Heart right ventricle (tissue), 16 donors: ENCODE measurements at regions not wholly inside any gene's neighbourhood (a gene's known extent, or its start where the extent isn't known, plus 50 kb on each side); places are given as distances from the start of the nearest gene placed in this dataset.

ENCODE experiments used
- ATAC-seq, 8 donors: fragments of 200-7000 bp; cut with Tn5 transposase; one replicate each; pipeline ENCODE4 v1.9.1; 2020; ENCODE audit warnings: mild to moderate bottlenecking in 8 of 8, moderate library complexity in 8 of 8, moderate number of reproducible peaks in 1 of 8
- DNase-seq, 2 donors: peaks; one replicate each; pipeline ENCODE4 v3.0.0-alpha.2; 2020
- H3K27ac ChIP-seq, 10 donors: fragments of 200-600 bp; sonication (generic) in 2 of 10; one replicate each; pipeline versions ENCODE4 v1.5.0 to v1.8.0; 2020 to 2022; ENCODE audit warnings: mild to moderate bottlenecking in 3 of 10
- H3K27me3 ChIP-seq, 7 donors: fragments of 200-600 bp; one replicate each; pipeline ENCODE4 v1.8.0; 2021 to 2022; ENCODE audit warnings: mild to moderate bottlenecking in 2 of 7
- H3K36me3 ChIP-seq, 9 donors: fragments of 200-600 bp; sonication (generic) in 1 of 9; one replicate each; pipeline versions ENCODE4 v1.5.0 to v1.8.0; 2020 to 2022; ENCODE audit warnings: mild to moderate bottlenecking in 2 of 9
- H3K4me1 ChIP-seq, 9 donors: fragments of 200-600 bp; sonication (generic) in 1 of 9; one replicate each; pipeline versions ENCODE4 v1.5.0 to v1.8.0; 2020 to 2022; ENCODE audit warnings: mild to moderate bottlenecking in 4 of 9
- H3K4me3 ChIP-seq, 10 donors: fragments of 200-600 bp; sonication (generic) in 2 of 10; one replicate each; pipeline versions ENCODE4 v1.5.0 to v1.8.0; 2020 to 2022; ENCODE audit warnings: mild to moderate bottlenecking in 7 of 10, moderate library complexity in 2 of 10
- H3K9me3 ChIP-seq, 11 donors: fragments of 200-600 bp in 10 of 11; sonication (generic) in 2 of 11; one replicate each; pipeline versions ENCODE4 v1.5.0 to v1.8.0; 2013 to 2022; ENCODE audit warnings: mild to moderate bottlenecking in 2 of 11, control low read depth in 1 of 11, moderate library complexity in 1 of 11
- CTCF ChIP-seq, 9 donors: fragments of 200-600 bp; sonication (generic) in 2 of 9; IDR thresholded peaks; one replicate each; pipeline versions ENCODE4 v1.5.0 to v1.8.0; 2021 to 2022; ENCODE audit warnings: antibody characterized with exemption in 9 of 9, mild to moderate bottlenecking in 5 of 9, moderate library complexity in 1 of 9
- WGBS, 2 donors: extraction: QIAGEN DNeasy Blood & Tissue Kit; methylation state at CpG; one replicate each; pipeline ENCODE4 v1.1.7; 2013; ENCODE audit warnings: inconsistent platforms in 1 of 2; 5-methylcytosine and 5-hydroxymethylcytosine counted together
- intact Hi-C, 10 donors: fragments of 100-400 bp; cut with DNase I; formaldehyde crosslinking; loops; one replicate each; pipeline versions ENCODE4 v1.11.1 to v1.14.2; 2022
- donor health status: Arrhythmogenic right ventricular cardiomyopathy.
- donor health status: ischemic (EF 13 %, LVEDD 7.1; RV severe dilation, severe dysfunction).
- donor health status: healthy with polysubstance abuse.
- donor health status: DM: no; HTN: yes; CAD: no.
- donor health status: DM: no; HTN: no; CAD: no.
- donor health status: ischemic (EF 25% LVEDD 6.9; RV normal size, moderate dysfunction).
- donor health status: ischemic (EF 25% LVEDD 5.7; RV mildly dilated, moderate dysfunction).
- donor health status: healthy.
- donor health status: DM: yes; HTN: yes; CAD: no.
- donor health status: Ischemic cardiomyopathy.
- donor health status: ischemic (EF 35%, LVEDD 5.7; RV mildly dilated, moderate dysfunction).
- donor health status: nonischemic (EF 11% LVEDD 7.7; RV severe dilation, severe dysfunction).
- donor health status: DM: yes; HTN: yes; CAD: no.
- donor health status: PGD.
- donor health status: ischemic (EF 29% LVEDD 5.4; RV normal size, mild dysfunction).
- donor health status: nonischemic (EF 23%, LVEDD 6.1; RV moderate dilation, normal function).

GRCh38 chr2:129189617-129190319, 789.7 kb upstream of the RAB6C start:
- DNase-seq: no peak
- H3K4me1 ChIP-seq: no peaks in the 10 kb centered on the region
- H3K27ac ChIP-seq: no peak overlapping the region
- no peak for TF ChIP-seq CTCF (IDR thresholded peaks at IDR 0.05)
- ATAC-seq: no peak
- intact Hi-C loops: no loop called here
- no peaks in the 10 kb centered on the region for H3K9me3 ChIP-seq
- WGBS, 2 donors: 80 to 86% methylated on average over 10 of the region's 10 CpGs
- no peaks in the 10 kb centered on the region for H3K36me3 ChIP-seq
- H3K27me3 ChIP-seq: peaks cover 0 to 29% (median 9%) of the 10 kb centered on the region in 7 donors
- no peak overlapping the region for H3K4me3 ChIP-seq

- TF ChIP-seq CTCF (IDR thresholded peaks at IDR 0.05): no peak
- WGBS, 2 donors: 93 to 96% methylated on average over 6 of the region's 6 CpGs
- DNase-seq (no peak), ATAC-seq (no peak)
- H3K4me3 ChIP-seq: no peak overlapping the region
- H3K27me3 ChIP-seq: peaks cover 0 to 26% (median 9%) of the 10 kb centered on the region in 7 donors
- H3K27ac ChIP-seq: no peak overlapping the region
- H3K4me1 ChIP-seq: no peaks in the 10 kb centered on the region
- H3K36me3 ChIP-seq: no peaks in the 10 kb centered on the region
- intact Hi-C loops: no loop called here
- no peaks in the 10 kb centered on the region for H3K9me3 ChIP-seq
Observed at GRCh38 chr2:129190494-129190893, 789.0 kb upstream of the RAB6C start.

DNA sequence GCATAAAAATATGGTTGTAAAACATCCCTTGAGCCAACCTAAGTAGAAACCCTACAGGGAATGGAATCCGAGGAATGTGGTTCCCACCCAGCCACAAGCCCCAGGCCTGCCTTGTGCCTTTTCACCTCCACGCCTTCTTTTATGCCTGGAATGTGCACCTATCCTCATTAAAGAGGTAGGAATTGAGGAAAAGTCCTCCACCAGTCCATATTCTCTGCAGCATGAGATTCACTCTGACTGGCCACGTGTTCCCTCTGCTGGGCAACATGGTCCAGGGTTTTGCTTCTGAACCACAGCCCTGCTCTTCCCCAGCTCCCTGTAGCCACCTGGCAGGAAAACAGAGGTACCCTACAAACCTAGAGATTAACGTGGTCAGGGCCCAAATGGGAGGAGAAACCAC, 787.9 kb upstream of the RAB6C start:
- H3K36me3 ChIP-seq: no peaks in the 10 kb centered on the region
- intact Hi-C loops: no loop called here
- H3K4me1 ChIP-seq: no peaks in the 10 kb centered on the region
- no peak for DNase-seq
- ATAC-seq: no peak
- no peak overlapping the region for H3K27ac ChIP-seq
- TF ChIP-seq CTCF (IDR thresholded peaks at IDR 0.05): no peak
- H3K4me3 ChIP-seq: no peak overlapping the region
- 67 to 74% methylated on average over 4 of the region's 4 CpGs for WGBS, 2 donors
- no peaks in the 10 kb centered on the region for H3K9me3 ChIP-seq
- peaks cover 0 to 17% (median 6%) of the 10 kb centered on the region in 7 donors for H3K27me3 ChIP-seq

GRCh38 chr2:129192117-129192516, 787.3 kb upstream of the RAB6C start:
- Histone ChIP-seq H3K4me3 (no peak overlapping the region), H3K27ac (no peak overlapping the region), H3K27me3 (peaks cover 0 to 15% (median 0%) of the 10 kb centered on the region in 7 donors), H3K4me1 (no peaks in the 10 kb centered on the region), H3K9me3 (no peaks in the 10 kb centered on the region), H3K36me3 (no peaks in the 10 kb centered on the region)
- WGBS, 2 donors: 90 to 94% methylated on average over 5 of the region's 5 CpGs
- TF ChIP-seq CTCF (IDR thresholded peaks at IDR 0.05): peak in 1 of 9 donors; percentile 12
- DNase-seq: no peak
- intact Hi-C loops: no loop called here
- ATAC-seq: no peak
